ENCODE measurements at regions not wholly inside any gene's neighbourhood (a gene's known extent, or its start where the extent isn't known, plus 50 kb on each side); places are given as distances from the start of the nearest gene placed in this dataset.

DNA sequence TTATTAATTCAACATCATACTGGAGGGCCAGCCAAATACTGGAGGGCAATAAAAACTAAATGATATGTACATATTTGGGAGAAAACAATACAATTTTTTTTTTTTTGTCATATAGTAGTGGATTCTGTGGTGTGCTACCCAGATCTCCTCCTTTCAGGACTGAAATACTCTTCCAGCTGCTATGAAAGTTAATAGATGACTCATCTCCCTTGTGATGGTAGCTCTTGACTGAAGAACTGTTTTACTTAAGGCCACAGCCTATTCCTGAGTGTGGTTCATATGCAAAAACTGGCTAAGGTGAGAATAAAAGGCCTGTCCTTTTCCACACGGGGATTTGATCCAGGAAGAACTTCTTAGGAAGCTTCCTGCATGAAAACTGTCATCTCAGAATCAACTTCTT lies 307.9 kb downstream of the HLX start:
- DNase-seq (ENCODE audit: low read depth), result no peak
- H3K4me3 ChIP-seq (ENCODE audit: low read length), result no peak overlapping the region
- TF ChIP-seq, protein P1, sequence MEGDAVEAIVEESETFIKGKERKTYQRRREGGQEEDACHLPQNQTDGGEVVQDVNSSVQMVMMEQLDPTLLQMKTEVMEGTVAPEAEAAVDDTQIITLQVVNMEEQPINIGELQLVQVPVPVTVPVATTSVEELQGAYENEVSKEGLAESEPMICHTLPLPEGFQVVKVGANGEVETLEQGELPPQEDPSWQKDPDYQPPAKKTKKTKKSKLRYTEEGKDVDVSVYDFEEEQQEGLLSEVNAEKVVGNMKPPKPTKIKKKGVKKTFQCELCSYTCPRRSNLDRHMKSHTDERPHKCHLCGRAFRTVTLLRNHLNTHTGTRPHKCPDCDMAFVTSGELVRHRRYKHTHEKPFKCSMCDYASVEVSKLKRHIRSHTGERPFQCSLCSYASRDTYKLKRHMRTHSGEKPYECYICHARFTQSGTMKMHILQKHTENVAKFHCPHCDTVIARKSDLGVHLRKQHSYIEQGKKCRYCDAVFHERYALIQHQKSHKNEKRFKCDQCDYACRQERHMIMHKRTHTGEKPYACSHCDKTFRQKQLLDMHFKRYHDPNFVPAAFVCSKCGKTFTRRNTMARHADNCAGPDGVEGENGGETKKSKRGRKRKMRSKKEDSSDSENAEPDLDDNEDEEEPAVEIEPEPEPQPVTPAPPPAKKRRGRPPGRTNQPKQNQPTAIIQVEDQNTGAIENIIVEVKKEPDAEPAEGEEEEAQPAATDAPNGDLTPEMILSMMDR (conservative IDR thresholded peaks at IDR 0.05; ENCODE audit: low read length), result no peak

DNA sequence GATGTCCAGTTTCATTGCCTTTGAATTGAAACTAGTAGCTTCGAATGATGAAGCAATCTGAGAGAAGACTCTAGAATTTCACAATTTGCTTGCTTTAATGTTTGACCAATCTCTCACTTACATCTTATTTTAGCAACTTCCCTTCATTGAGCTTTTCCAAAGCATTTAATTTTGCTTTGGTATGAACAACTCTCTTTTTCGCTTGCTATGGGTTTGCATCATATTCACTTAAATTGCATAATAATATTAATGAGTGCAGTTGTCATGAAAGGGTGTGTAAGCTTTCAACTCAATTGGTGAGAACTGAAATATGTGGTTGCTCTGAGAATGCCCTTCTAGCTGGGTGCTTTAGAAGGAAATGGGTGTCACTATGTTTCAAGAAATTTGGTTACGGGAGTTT lies 309.2 kb downstream of the HLX start:
- TF ChIP-seq, protein P1 (conservative IDR thresholded peaks at IDR 0.05; ENCODE audit: low read length), result no peak
- peak; percentile 50 for DNase-seq (ENCODE audit: low read depth)
- no peak overlapping the region for H3K4me3 ChIP-seq (ENCODE audit: low read length)

DNA sequence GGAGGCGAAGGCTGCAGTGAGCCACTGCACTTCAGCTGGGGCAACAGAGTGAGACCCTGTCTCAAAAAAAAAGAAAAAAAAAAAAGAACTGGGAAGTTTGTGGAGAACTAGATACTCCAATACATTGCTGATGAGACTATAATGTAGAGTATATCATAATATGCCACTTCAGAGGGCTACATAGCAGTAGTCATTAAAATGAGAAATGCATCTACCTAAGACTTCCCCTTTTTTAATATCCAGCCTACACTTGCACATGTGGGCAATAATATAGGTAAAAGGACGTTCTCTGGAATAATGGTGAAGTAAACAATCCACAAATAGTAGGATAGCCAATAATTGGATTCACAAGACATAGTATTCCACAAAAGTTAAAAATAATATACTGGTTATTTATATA lies 311.0 kb downstream of the HLX start:
- no peak for DNase-seq (ENCODE audit: low read depth)
- TF ChIP-seq, protein P1 (conservative IDR thresholded peaks at IDR 0.05; ENCODE audit: low read length), result no peak
- no peak overlapping the region for H3K4me3 ChIP-seq (ENCODE audit: low read length)

DNA sequence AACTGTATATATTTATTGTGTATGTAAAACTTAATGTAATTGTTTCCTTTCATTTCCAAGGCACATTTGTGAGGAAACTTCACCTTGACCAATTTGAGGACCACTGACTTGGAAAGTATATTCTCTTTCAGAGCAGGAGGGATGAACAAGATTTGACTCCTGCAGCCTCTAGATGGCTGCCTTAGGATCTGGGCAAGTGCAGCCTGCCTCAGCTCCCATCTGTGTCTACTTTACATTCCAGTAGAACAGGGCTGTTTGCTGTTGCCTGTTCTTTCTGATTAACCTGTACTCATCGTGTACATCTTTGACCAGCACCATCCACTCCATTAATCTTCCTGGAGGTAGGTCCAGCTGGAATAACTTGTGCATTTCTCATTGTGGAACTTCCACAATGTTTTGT lies 312.8 kb downstream of the HLX start:
- TF ChIP-seq, protein P1 (conservative IDR thresholded peaks at IDR 0.05; ENCODE audit: low read length), result 0 out of 2 replicates have a peak, but pooled peaks have one; percentile 16
- no peak for DNase-seq (ENCODE audit: low read depth)
- no peak overlapping the region for H3K4me3 ChIP-seq (ENCODE audit: low read length)

DNA sequence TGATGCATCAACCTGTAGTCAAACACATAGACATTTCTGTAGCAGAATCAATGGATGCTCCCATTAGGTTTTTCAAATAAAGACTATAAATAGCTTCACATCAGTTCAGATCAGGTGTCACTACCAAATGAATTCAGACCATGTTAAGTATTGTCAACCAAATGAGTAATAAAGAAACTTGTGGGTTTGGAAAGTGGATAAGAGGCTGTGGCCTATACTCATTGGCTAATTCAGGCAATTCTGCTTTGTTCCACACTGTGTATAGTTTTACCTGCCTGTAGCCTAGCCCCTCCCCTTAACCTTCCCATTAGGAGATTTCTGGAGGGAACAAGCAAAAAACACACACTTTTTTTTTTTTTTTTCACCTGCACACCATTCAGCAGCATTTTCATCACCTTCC lies 321.2 kb downstream of the HLX start:
- DNase-seq (ENCODE audit: low read depth), result no peak
- H3K4me3 ChIP-seq (ENCODE audit: low read length), result no peak overlapping the region
- TF ChIP-seq, protein P1 (conservative IDR thresholded peaks at IDR 0.05; ENCODE audit: low read length), result no peak

- TF ChIP-seq, protein P1 (conservative IDR thresholded peaks at IDR 0.05; ENCODE audit: low read length), result no peak
- no peak for DNase-seq (ENCODE audit: low read depth)
- no peak overlapping the region for H3K4me3 ChIP-seq (ENCODE audit: low read length)
These were observed 322.5 kb downstream of the HLX start for GRCh38 chr1:221201773-221202172.

- no peak overlapping the region for H3K4me3 ChIP-seq (ENCODE audit: low read length)
- DNase-seq (ENCODE audit: low read depth), result peak; percentile 74
- TF ChIP-seq, protein P1 (conservative IDR thresholded peaks at IDR 0.05; ENCODE audit: low read length), result peak; percentile 96
These were observed 324.2 kb downstream of the HLX start for GRCh38 chr1:221203224-221204054.

Measured in AG10803 (cell line).